CD4-positive, alpha-beta T cell treated with Interferon alpha-2 for 1 hour (primary cell): ENCODE measurements at regions not wholly inside any gene's neighbourhood (a gene's known extent, or its start where the extent isn't known, plus 50 kb on each side); places are given as distances from the start of the nearest gene placed in this dataset.
"Not testable (repeated sequence)": the region's sequence is repeated elsewhere in the genome, so short reads cannot be mapped to it uniquely, and the experiment has no call there.

ENCODE experiments used
- DNase-seq, 2 donors: peaks; one replicate each; pipeline ENCODE4 v3.0.0-alpha.2; 2020 to 2022

- no peak for DNase-seq
Observed at GRCh38 chr2:122750095-122750494, 994.6 kb downstream of the TSN start.

GRCh38 chr2:122750808-122751207 lies 995.4 kb downstream of the TSN start:
- DNase-seq, result no peak

DNA sequence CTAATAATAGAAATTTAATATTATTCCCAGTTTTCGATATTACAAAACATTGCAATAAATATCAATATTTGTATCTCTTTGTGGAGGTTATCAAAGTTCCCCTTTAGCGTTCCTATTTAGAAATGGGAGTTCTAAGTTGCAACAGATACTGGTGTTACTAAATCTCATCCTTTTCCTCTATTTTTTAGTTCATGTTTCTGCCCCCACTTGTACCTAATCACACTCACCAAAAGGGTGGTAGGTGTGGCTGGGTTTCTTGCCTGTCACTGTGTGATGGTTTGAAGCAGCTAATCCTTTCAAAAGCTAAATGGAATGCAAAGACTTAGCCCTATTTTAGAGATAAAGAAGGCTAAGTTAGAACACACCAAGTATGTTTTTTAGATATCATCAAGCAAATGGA lies 997.9 kb downstream of the TSN start:
- DNase-seq, result no peak

DNA sequence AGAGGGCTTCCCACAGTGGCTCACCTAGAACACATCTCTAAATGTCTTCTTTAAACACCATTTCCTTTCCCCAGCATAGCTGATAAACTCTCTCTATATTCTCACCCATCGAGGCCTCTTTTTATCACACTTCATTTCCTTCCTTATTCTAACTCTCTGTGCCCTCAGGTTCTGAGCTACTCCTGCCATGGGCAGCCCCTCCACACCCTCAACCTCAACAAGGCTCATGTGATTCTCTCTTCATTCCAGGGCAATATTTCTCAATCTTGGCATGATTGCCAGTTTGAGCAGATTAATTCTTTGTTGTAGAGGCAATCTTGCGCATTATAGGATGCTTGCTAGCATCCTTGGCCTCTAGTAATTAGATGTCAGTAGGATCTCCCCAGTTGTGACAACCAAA lies 999.1 kb downstream of the TSN start:
- DNase-seq, result no peak

DNA sequence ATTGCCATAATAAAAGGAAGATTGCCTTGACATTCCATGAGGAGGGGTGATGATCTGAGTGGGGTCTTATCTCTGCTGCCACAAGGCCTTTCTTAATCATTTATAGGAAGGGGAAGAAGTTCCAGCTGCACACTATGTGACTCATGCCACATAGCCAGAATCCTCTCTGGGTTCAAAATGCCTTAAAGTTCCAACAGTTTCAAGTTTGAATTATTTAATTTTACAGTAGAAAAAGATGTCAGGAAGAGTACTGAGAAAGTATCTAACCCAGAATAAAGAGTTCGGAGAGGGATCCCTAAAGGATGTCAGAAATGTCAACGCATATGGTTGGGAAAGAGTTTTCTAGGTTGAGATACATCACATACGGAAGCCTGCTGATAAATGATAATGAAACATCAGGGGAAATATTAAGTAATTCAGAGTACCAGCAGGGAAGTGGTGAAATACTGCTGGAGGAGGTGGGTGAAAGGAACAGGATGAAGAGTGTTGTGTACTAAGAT lies 999.9 kb downstream of the TSN start:
- no peak for DNase-seq

- DNase-seq, result no peak
Observed at GRCh38 chr2:122758967-122759366, 1003.5 kb downstream of the TSN start.

DNA sequence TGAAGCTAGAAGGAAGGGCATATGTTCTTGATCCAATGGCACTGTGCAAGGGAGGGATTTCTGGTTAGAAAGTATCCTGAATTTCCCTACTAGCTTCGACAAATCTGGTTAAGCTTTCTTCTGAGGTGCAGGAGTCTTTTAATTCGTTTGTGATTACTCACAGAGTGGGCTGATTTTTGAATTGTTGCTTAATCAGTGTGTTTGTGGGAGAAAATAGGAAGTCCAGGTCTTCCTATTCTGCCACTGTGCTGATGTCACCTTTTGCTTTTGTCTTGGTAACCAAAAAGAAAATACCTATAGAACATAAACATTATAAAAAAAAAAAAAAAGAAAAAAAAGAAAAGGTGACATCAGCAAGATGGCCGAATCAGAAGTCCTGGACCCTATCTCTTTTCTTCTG lies 1008.6 kb downstream of the TSN start:
- no peak for DNase-seq

DNA sequence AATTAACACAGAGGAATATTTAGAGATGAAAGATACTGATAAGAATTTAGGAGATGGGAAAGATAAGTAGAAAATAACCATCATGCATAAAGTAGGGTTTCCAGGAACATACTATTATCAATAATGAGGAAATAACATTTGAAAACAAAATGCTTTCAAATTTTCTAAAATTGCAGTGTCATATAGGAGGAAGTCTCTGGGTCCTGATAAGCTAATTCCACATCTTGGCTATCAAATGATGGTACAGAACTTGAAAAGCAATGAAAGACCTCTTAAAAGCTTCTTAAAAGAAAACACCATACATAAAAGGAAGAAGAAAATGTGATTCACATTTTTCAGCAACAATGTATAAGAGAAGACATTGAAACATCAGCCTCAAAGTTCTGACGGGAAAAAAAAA lies 1024.8 kb downstream of the TSN start:
- DNase-seq, result no peak

DNA sequence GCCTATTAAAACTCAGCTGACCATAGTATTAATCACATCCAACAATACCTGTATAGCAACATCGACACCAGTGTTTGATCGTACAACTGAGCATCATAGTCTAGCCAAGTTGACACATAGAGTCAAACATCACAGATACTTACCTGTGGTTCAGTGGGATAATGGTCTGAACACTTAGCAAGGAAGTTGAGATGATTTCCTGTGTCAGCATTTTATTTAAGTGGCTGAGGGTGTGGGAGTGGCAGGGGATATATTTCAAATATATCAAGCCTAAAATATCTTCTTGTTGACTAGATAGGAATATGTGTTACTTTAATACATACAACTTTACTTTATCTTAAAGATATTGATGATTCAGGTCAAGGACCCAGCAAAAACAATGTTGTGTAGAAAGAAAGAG lies 1038.6 kb downstream of the TSN start:
- no peak for DNase-seq

DNA sequence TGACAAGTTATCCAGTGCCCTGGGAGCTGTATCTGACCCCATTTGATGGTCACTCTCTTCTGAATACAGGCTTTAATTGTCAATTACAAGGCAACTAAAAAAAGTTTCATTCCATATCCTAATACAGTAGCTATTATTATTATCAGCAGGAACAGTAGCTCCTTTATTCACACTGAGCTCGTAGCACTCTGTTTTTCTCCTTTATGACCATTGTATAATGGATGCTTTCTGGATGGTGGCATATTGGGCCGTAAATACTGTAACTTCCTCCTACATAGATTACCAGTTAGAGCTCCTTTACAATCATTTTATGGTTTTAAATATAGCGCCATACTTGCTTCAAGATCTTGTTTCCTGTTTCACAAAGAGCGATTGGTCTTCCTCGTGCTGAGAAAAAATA lies 1040.3 kb downstream of the TSN start:
- DNase-seq, result no peak

DNA sequence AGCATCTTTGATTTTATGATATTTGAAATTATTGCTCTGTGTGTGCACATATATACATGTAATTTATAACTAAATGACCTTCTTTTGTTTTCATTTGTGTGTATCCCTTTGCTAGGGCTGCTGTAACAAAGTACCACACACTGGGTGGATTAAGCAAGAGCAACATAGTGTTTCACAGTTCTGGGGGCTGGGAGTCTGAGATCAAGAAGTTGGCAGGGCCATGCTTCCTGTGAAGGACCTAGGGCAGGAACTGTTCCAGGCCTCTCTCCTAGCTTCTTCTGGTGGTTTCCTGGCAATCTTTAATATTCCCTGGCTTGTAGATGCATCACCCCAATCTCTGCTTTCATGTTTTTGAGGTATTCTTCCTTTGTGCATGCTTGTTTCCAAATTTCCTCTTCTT lies 1043.9 kb downstream of the TSN start:
- no peak for DNase-seq

- DNase-seq, result no peak
Observed at GRCh38 chr2:122800781-122801180, 1045.3 kb downstream of the TSN start.

- no peak for DNase-seq
Observed at GRCh38 chr2:122804494-122804893, 1049.0 kb downstream of the TSN start.

DNA sequence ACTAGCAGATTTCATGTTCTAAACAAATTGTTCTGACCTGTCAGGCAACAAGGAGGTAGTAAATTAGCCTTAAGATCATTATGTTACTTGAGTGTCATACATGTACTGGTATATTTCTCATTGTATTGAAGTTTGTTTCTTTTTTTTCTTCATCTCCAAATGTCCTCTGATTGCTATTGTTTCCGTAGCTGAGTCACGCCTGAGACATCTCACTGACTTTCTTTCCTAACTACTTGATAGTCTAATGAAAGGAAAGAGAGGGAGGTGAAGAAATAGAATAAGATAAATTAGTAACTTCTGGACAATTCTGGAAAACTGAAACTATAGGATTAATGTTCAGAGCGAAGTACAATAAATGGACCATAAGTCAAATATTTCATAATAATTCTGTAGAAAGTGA lies 1049.9 kb downstream of the TSN start:
- no peak for DNase-seq

DNA sequence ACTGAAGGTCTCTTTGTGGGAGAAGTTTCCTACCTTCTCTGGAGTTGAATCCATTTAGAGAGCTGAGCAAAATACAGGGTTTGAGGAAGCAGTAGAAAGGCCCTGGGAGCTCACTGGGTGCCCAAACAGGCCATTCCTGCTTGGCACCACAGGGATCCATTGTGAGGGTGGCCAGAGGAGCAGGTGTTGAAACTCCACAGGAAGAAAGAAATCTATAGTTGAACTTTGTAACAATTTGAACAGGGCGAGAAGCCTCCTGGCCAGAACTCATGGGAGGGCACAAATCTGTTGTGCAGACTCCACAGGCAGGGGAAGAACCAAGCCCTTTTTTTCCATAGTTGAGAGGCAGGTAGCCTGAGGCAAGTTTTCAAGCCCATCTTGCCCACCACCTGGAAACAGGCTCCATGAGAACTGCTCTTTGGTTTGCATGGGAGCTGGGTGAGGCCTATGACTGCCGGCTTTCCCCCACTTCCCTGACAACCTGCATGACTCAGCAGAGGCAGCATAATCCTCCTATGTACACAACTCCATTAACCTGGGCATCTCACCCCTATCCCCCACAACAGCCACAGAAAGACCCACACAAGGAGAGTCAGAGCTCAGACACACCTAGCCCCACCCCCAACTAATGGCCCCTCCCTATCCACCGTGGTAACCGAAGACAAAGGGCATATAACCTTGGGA lies 1053.0 kb downstream of the TSN start:
- DNase-seq, result no peak

- not testable (repeated sequence) for DNase-seq
Observed at GRCh38 chr2:122812214-122812613, 1056.8 kb downstream of the TSN start.

- DNase-seq, result no peak
Observed at GRCh38 chr2:122815120-122815519, 1059.7 kb downstream of the TSN start.

- no peak for DNase-seq
Observed at GRCh38 chr2:122816803-122817202, 1061.4 kb downstream of the TSN start.

DNA sequence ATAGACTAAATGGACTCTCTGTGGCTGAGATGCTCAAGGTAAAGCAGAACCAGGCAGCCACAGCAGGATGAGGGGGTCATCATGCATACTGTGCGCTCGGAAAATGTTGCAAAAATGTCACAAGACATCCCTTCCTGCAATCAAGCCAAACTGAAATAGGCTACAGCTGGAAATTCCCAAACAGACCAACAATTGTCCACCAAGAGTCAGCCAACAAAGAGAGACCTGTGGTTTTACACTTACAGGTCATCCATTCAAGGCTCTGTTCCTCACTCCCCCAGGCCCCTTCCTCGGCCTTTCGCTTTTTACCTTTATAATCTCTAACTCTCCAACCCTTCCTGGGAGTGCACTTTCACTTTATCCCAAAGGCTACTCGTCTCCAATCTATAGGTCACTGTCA lies 1066.9 kb downstream of the TSN start:
- no peak for DNase-seq

DNA sequence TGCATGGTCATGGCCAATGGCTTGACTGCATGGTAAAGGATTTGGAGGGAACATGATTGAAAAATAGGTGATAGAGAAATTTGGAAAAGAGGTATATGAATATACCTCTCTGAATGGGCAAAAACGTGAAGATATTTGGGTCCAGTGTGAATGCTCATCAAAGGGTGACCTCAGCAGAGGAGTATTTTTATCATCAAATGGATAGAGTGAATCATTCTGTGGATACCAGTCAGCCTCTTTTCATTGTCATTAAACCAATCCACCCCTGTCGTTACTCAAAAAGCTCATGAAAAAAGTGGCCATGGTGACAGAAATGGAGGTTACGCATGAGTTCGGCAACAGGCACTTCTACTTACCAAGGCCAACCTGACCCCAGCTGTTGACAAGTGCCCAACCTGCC lies 1074.7 kb downstream of the TSN start:
- DNase-seq, result no peak

DNA sequence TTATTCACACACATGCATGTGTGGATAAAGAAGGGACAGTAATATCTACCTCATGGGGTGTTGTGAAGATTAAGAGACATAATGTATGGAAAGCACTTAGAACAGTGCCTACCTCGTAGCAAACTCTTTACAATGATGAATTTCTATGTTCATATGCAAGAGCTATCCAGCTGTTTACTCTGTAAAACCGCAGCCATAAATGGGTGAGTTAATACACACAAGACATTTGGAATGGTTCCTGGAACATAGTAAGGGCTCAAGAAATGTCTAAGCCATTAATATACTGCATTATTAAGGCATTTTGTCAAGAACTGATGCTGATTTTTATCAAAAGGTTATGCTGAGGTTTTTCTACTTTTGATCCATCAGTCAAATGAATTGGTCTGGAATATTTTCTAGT lies 1076.2 kb downstream of the TSN start:
- no peak for DNase-seq

- DNase-seq, result no peak
Observed at GRCh38 chr2:122843503-122843902, 1088.1 kb downstream of the TSN start.

DNA sequence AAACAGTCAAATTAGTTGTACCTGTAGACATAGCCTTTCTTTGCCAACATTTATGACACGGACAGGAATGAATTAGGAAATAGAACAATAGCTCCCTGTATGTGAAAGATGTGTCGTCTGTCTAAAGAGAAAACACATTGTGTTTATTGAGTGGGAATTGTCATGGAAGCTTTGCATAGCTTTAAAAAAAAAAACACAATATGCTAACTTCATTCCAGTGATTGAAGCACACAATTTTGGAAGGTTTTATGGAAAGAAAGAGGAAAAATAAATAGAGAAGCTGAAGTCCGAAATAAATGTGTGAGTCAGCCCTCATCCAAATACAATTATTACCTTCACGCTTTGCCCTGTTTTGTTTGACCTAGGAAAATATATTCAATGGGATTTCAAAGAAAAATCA lies 1095.7 kb downstream of the TSN start:
- no peak for DNase-seq

GRCh38 chr2:122851972-122852531 lies 1096.6 kb downstream of the TSN start:
- DNase-seq, result no peak

GRCh38 chr2:122856696-122857095 lies 1101.2 kb downstream of the TSN start:
- DNase-seq, result no peak
